ENCODE measurements at regions not wholly inside any gene's neighbourhood (a gene's known extent, or its start where the extent isn't known, plus 50 kb on each side); places are given as distances from the start of the nearest gene placed in this dataset.
A peak's percentile ranks its signal among the peaks of the same experiment; 100 is the strongest.
"Not testable (repeated sequence)": the region's sequence is repeated elsewhere in the genome, so short reads cannot be mapped to it uniquely, and the experiment has no call there.

DNA sequence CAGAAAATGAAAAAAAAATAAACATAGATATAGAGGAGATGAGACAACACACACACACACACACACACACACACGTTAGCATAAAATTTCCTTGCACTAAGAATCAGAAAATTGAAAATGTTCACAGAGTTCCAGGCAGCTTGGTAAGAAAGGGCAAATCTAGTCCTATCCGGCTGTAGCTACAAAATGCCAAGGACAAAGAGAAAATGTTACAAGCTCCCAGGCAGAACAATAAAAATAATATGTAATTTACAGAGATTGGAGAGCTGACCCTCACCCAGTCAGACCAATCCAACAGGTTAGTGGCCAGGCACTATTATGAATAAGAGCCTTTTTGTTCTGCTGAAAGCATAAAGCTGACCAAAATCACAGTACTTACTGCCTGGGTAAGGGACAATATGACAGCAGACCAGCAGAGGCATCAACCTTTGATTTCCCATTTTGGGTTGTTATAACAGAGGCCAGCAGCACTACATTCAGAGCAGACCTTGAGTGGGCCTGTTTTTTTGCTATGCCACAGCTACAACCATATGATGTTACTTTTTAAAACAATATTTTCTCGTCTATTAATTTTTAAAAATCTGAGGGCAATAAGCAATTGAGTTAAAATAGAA, 892.6 kb downstream of the TAF11L14 start:
- no peak overlapping the region for H2AK5ac ChIP-seq (ENCODE audit: low read length)
- no peak overlapping the region for H2BK15ac ChIP-seq (replicated peaks; ENCODE audit: low read depth)
- H2BK120ac ChIP-seq (ENCODE audit: low read depth, low read length): no peak overlapping the region
- H2BK5ac ChIP-seq (ENCODE audit: low read length): no peak overlapping the region
- no peak overlapping the region for H3K4me3 ChIP-seq (ENCODE audit: low read length)
- H3K27ac ChIP-seq (ENCODE audit: low read depth, low read length): no peak overlapping the region
- H3K4me2 ChIP-seq (ENCODE audit: low read length): no peak overlapping the region
- H3K4ac ChIP-seq (ENCODE audit: low read depth, low read length): no peak overlapping the region
- H3K23ac ChIP-seq (ENCODE audit: low read length): no peak overlapping the region
- no peak overlapping the region for H3K18ac ChIP-seq (ENCODE audit: low read length)
- no peak overlapping the region for H4K8ac ChIP-seq (ENCODE audit: low read depth, low read length)
- peak; percentile 43 for DNase-seq
- no peaks in the 10 kb centered on the region for H3K79me1 ChIP-seq (ENCODE audit: low read length)
- no peaks in the 10 kb centered on the region for H3K36me3 ChIP-seq (ENCODE audit: control insufficient read depth, insufficient read depth, low read length)
- H3K79me2 ChIP-seq (ENCODE audit: control insufficient read depth, insufficient read depth, low read length): no peaks in the 10 kb centered on the region
- no peak overlapping the region for H4K5ac ChIP-seq (ENCODE audit: low read length)
- no peak overlapping the region for H3K56ac ChIP-seq (ENCODE audit: low read length)
- no peaks in the 10 kb centered on the region for H3K4me1 ChIP-seq (ENCODE audit: control insufficient read depth, low read depth, low read length)
- no peak overlapping the region for H3K9ac ChIP-seq (ENCODE audit: low read length)
- WGBS (ENCODE audit: extremely low coverage, insufficient coverage, low lambda C conversion rate): no CpG with 5 or more reads among the region's 3 CpGs
- no peaks in the 10 kb centered on the region for H3K27me3 ChIP-seq (ENCODE audit: insufficient read depth, low read length, poor library complexity)

- Histone ChIP-seq H4K5ac (ENCODE audit: low read length) (no peak overlapping the region), H3K56ac (ENCODE audit: low read length) (no peak overlapping the region), H3K79me1 (ENCODE audit: low read length) (no peaks in the 10 kb centered on the region), H3K36me3 (ENCODE audit: control insufficient read depth, insufficient read depth, low read length) (no peaks in the 10 kb centered on the region), H3K23ac (ENCODE audit: low read length) (no peak overlapping the region), H3K27me3 (ENCODE audit: insufficient read depth, low read length, poor library complexity) (no peaks in the 10 kb centered on the region), H2BK5ac (ENCODE audit: low read length) (no peak overlapping the region), H2AK5ac (ENCODE audit: low read length) (no peak overlapping the region), H3K4ac (ENCODE audit: low read depth, low read length) (no peak overlapping the region), H2BK120ac (ENCODE audit: low read depth, low read length) (no peak overlapping the region), H3K4me1 (ENCODE audit: control insufficient read depth, low read depth, low read length) (no peaks in the 10 kb centered on the region), H3K79me2 (ENCODE audit: control insufficient read depth, insufficient read depth, low read length) (no peaks in the 10 kb centered on the region), H3K9ac (ENCODE audit: low read length) (no peak overlapping the region), H3K18ac (ENCODE audit: low read length) (no peak overlapping the region), H4K8ac (ENCODE audit: low read depth, low read length) (no peak overlapping the region), H3K4me3 (ENCODE audit: low read length) (no peak overlapping the region), H3K27ac (ENCODE audit: low read depth, low read length) (no peak overlapping the region), H2BK15ac (replicated peaks; ENCODE audit: low read depth) (no peak overlapping the region), H3K4me2 (ENCODE audit: low read length) (no peak overlapping the region)
- no CpG with 5 or more reads among the region's 7 CpGs for WGBS (ENCODE audit: extremely low coverage, insufficient coverage, low lambda C conversion rate)
- DNase-seq: no peak
Observed at GRCh38 chr5:18533137-18533536, 898.9 kb downstream of the TAF11L14 start.

DNA sequence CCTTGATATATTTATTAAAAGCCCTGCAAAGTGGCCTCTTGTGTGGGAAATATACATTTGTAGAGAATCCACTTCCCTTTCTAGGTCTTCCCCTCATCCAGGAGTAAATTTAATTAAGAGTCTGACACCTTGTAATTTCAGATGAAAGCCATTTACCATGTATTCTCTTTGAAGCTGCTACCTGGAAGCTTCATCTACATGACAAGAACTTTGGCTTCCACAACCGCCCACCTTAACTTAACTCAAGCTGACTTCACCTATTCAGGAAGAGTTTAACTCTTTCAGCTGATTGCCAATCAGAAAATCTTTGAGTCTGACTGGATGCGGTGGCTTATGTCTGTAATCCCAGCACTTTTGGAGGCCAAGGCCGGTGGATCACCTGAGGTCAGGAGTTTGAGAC, 899.9 kb downstream of the TAF11L14 start:
- H3K4me1 ChIP-seq (ENCODE audit: control insufficient read depth, low read depth, low read length): no peaks in the 10 kb centered on the region
- H3K23ac ChIP-seq (ENCODE audit: low read length): no peak overlapping the region
- H2BK5ac ChIP-seq (ENCODE audit: low read length): no peak overlapping the region
- no peaks in the 10 kb centered on the region for H3K79me2 ChIP-seq (ENCODE audit: control insufficient read depth, insufficient read depth, low read length)
- H4K5ac ChIP-seq (ENCODE audit: low read length): no peak overlapping the region
- no peak overlapping the region for H3K4me2 ChIP-seq (ENCODE audit: low read length)
- WGBS (ENCODE audit: extremely low coverage, insufficient coverage, low lambda C conversion rate): no CpG with 5 or more reads among the region's 3 CpGs
- H3K27me3 ChIP-seq (ENCODE audit: insufficient read depth, low read length, poor library complexity): no peaks in the 10 kb centered on the region
- H3K56ac ChIP-seq (ENCODE audit: low read length): no peak overlapping the region
- no peak overlapping the region for H3K27ac ChIP-seq (ENCODE audit: low read depth, low read length)
- H3K4ac ChIP-seq (ENCODE audit: low read depth, low read length): no peak overlapping the region
- no peak overlapping the region for H4K8ac ChIP-seq (ENCODE audit: low read depth, low read length)
- no peak overlapping the region for H2BK15ac ChIP-seq (replicated peaks; ENCODE audit: low read depth)
- H3K79me1 ChIP-seq (ENCODE audit: low read length): no peaks in the 10 kb centered on the region
- H2AK5ac ChIP-seq (ENCODE audit: low read length): no peak overlapping the region
- H3K18ac ChIP-seq (ENCODE audit: low read length): no peak overlapping the region
- no peaks in the 10 kb centered on the region for H3K36me3 ChIP-seq (ENCODE audit: control insufficient read depth, insufficient read depth, low read length)
- H2BK120ac ChIP-seq (ENCODE audit: low read depth, low read length): no peak overlapping the region
- H3K4me3 ChIP-seq (ENCODE audit: low read length): no peak overlapping the region
- DNase-seq: peak; percentile 45
- no peak overlapping the region for H3K9ac ChIP-seq (ENCODE audit: low read length)

DNA sequence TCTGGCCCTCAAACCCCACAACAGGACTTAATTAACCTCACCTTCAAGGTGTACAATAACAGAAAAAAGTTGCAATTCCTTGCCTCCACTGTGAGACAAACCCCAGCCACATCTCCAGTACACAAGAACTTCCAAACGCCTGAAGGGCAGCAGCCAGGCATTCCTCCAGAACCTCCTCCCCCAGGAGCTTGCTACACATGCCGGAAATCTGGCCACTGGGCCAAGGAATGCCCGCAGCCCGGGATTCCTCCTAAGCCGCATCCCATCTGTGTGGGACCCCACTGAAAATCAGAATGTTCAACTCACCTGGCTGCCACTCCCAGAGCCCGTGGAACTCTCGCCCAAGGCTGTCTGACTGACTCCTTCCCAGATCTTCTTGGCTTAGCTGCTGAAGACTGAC, 901.5 kb downstream of the TAF11L14 start:
- H3K79me1 ChIP-seq (ENCODE audit: low read length); H3K4me3 ChIP-seq (ENCODE audit: low read length); H3K18ac ChIP-seq (ENCODE audit: low read length); H3K4ac ChIP-seq (ENCODE audit: low read depth, low read length); H2BK15ac ChIP-seq (replicated peaks; ENCODE audit: low read depth); H3K23ac ChIP-seq (ENCODE audit: low read length); H2BK120ac ChIP-seq (ENCODE audit: low read depth, low read length); H3K36me3 ChIP-seq (ENCODE audit: control insufficient read depth, insufficient read depth, low read length); H3K4me1 ChIP-seq (ENCODE audit: control insufficient read depth, low read depth, low read length); H2BK5ac ChIP-seq (ENCODE audit: low read length); H3K27me3 ChIP-seq (ENCODE audit: insufficient read depth, low read length, poor library complexity); H3K56ac ChIP-seq (ENCODE audit: low read length); DNase-seq; H3K79me2 ChIP-seq (ENCODE audit: control insufficient read depth, insufficient read depth, low read length); H3K27ac ChIP-seq (ENCODE audit: low read depth, low read length); H2AK5ac ChIP-seq (ENCODE audit: low read length); H4K5ac ChIP-seq (ENCODE audit: low read length); H3K9ac ChIP-seq (ENCODE audit: low read length); H3K4me2 ChIP-seq (ENCODE audit: low read length); H4K8ac ChIP-seq (ENCODE audit: low read depth, low read length): not testable (repeated sequence)
- no CpG with 5 or more reads among the region's 7 CpGs for WGBS (ENCODE audit: extremely low coverage, insufficient coverage, low lambda C conversion rate)

DNA sequence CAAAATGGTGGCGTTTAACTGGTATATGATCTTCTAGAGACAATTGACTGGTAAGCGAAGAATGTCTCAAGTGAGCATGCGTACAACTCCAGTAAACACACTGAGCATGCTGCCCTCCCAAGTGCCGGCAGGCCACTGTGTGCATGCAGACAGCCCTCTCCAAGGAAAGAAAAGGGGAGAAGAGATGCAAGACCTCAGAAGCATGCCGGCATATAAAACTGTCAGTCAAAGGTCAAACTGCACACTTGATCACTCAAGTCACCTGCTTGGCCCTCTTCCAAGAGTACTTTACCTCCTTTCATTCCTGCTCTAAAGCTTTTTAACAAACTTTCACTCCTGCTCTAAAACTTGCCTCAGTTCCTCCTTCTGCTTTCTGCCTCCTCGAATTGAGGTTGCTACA, 910.2 kb downstream of the TAF11L14 start:
- H3K27me3 ChIP-seq (ENCODE audit: insufficient read depth, low read length, poor library complexity): no peaks in the 10 kb centered on the region
- H3K56ac ChIP-seq (ENCODE audit: low read length): no peak overlapping the region
- H3K27ac ChIP-seq (ENCODE audit: low read depth, low read length): no peak overlapping the region
- DNase-seq: no peak
- H2AK5ac ChIP-seq (ENCODE audit: low read length): no peak overlapping the region
- H3K79me2 ChIP-seq (ENCODE audit: control insufficient read depth, insufficient read depth, low read length): no peaks in the 10 kb centered on the region
- no peak overlapping the region for H3K9ac ChIP-seq (ENCODE audit: low read length)
- no peaks in the 10 kb centered on the region for H3K36me3 ChIP-seq (ENCODE audit: control insufficient read depth, insufficient read depth, low read length)
- no peak overlapping the region for H2BK120ac ChIP-seq (ENCODE audit: low read depth, low read length)
- H3K4me3 ChIP-seq (ENCODE audit: low read length): no peak overlapping the region
- no peak overlapping the region for H4K5ac ChIP-seq (ENCODE audit: low read length)
- no peak overlapping the region for H3K4ac ChIP-seq (ENCODE audit: low read depth, low read length)
- H3K4me1 ChIP-seq (ENCODE audit: control insufficient read depth, low read depth, low read length): no peaks in the 10 kb centered on the region
- no peak overlapping the region for H2BK15ac ChIP-seq (replicated peaks; ENCODE audit: low read depth)
- no peak overlapping the region for H4K8ac ChIP-seq (ENCODE audit: low read depth, low read length)
- H3K23ac ChIP-seq (ENCODE audit: low read length): no peak overlapping the region
- WGBS (ENCODE audit: extremely low coverage, insufficient coverage, low lambda C conversion rate): no CpG with 5 or more reads among the region's 6 CpGs
- H3K79me1 ChIP-seq (ENCODE audit: low read length): no peaks in the 10 kb centered on the region
- H3K18ac ChIP-seq (ENCODE audit: low read length): no peak overlapping the region
- H3K4me2 ChIP-seq (ENCODE audit: low read length): no peak overlapping the region
- H2BK5ac ChIP-seq (ENCODE audit: low read length): no peak overlapping the region

- no peak overlapping the region for H3K4me2 ChIP-seq (ENCODE audit: low read length)
- no peak overlapping the region for H4K5ac ChIP-seq (ENCODE audit: low read length)
- no peak overlapping the region for H2BK5ac ChIP-seq (ENCODE audit: low read length)
- H3K36me3 ChIP-seq (ENCODE audit: control insufficient read depth, insufficient read depth, low read length): no peaks in the 10 kb centered on the region
- H3K4me3 ChIP-seq (ENCODE audit: low read length): no peak overlapping the region
- H4K8ac ChIP-seq (ENCODE audit: low read depth, low read length): no peak overlapping the region
- H3K79me1 ChIP-seq (ENCODE audit: low read length): no peaks in the 10 kb centered on the region
- H3K4me1 ChIP-seq (ENCODE audit: control insufficient read depth, low read depth, low read length): no peaks in the 10 kb centered on the region
- H2BK120ac ChIP-seq (ENCODE audit: low read depth, low read length): no peak overlapping the region
- no peaks in the 10 kb centered on the region for H3K79me2 ChIP-seq (ENCODE audit: control insufficient read depth, insufficient read depth, low read length)
- H2BK15ac ChIP-seq (replicated peaks; ENCODE audit: low read depth): no peak overlapping the region
- H2AK5ac ChIP-seq (ENCODE audit: low read length): no peak overlapping the region
- H3K4ac ChIP-seq (ENCODE audit: low read depth, low read length): no peak overlapping the region
- H3K27me3 ChIP-seq (ENCODE audit: insufficient read depth, low read length, poor library complexity): no peaks in the 10 kb centered on the region
- H3K23ac ChIP-seq (ENCODE audit: low read length): no peak overlapping the region
- no peak overlapping the region for H3K27ac ChIP-seq (ENCODE audit: low read depth, low read length)
- DNase-seq: no peak
- no peak overlapping the region for H3K56ac ChIP-seq (ENCODE audit: low read length)
- no peak overlapping the region for H3K18ac ChIP-seq (ENCODE audit: low read length)
- H3K9ac ChIP-seq (ENCODE audit: low read length): no peak overlapping the region
Observed at GRCh38 chr5:18546591-18546990, 912.3 kb downstream of the TAF11L14 start.
